Bone marrow (tissue), 2 donors: ENCODE measurements at regions not wholly inside any gene's neighbourhood (a gene's known extent, or its start where the extent isn't known, plus 50 kb on each side); places are given as distances from the start of the nearest gene placed in this dataset.

Source experiments
- DNase-seq, 2 donors: peaks; one replicate each; lab custom pipeline; 2025; lab: John Stamatoyannopoulos, UW

- no peak for DNase-seq
Measured at GRCh38 chr4:157961229-157961990, 211.4 kb downstream of the GASK1B start.

- no peak for DNase-seq
Measured at GRCh38 chr4:157957905-157958304, 214.9 kb downstream of the GASK1B start.

- no peak for DNase-seq
Measured at GRCh38 chr4:157942017-157942416, 230.8 kb downstream of the GASK1B start.

GRCh38 chr4:157934151-157934550 is 238.7 kb downstream of the GASK1B start:
- no peak for DNase-seq

GRCh38 chr4:157932936-157933335 is 239.9 kb downstream of the GASK1B start:
- no peak for DNase-seq

- DNase-seq: no peak
Measured at GRCh38 chr4:157929486-157929885, 243.3 kb downstream of the GASK1B start.

GRCh38 chr4:157918036-157918832 is 254.6 kb downstream of the GASK1B start:
- no peak for DNase-seq

- no peak for DNase-seq
Measured at GRCh38 chr4:157912212-157912611, 260.6 kb downstream of the GASK1B start.

GRCh38 chr4:157911662-157912061 is 261.2 kb downstream of the GASK1B start:
- no peak for DNase-seq

GRCh38 chr4:157908691-157909090 is 264.1 kb downstream of the GASK1B start:
- no peak for DNase-seq

- no peak for DNase-seq
Measured at GRCh38 chr4:157908031-157908430, 264.8 kb downstream of the GASK1B start.

- DNase-seq: no peak
Measured at GRCh38 chr4:157907226-157907946, 265.4 kb downstream of the GASK1B start.

- DNase-seq: no peak
Measured at GRCh38 chr4:157898836-157899605, 273.8 kb downstream of the GASK1B start.

GRCh38 chr4:157897855-157898370 is 274.9 kb downstream of the GASK1B start:
- DNase-seq: no peak

GRCh38 chr4:157896726-157897125 is 276.1 kb downstream of the GASK1B start:
- no peak for DNase-seq

- DNase-seq: no peak
Measured at GRCh38 chr4:157895205-157895604, 277.6 kb downstream of the GASK1B start.

- no peak for DNase-seq
Measured at GRCh38 chr4:157889788-157890187, 283.0 kb downstream of the GASK1B start.

GRCh38 chr4:157888281-157888680 is 284.5 kb downstream of the GASK1B start:
- DNase-seq: no peak

GRCh38 chr4:157887316-157887715 is 285.5 kb downstream of the GASK1B start:
- no peak for DNase-seq

GRCh38 chr4:157886645-157887044 is 286.2 kb downstream of the GASK1B start:
- DNase-seq: no peak

GRCh38 chr4:157885811-157886210 is 287.0 kb downstream of the GASK1B start:
- no peak for DNase-seq

- no peak for DNase-seq
Measured at GRCh38 chr4:157882901-157883300, 289.9 kb downstream of the GASK1B start.
